ENCODE measurements at regions not wholly inside any gene's neighbourhood (a gene's known extent, or its start where the extent isn't known, plus 50 kb on each side); places are given as distances from the start of the nearest gene placed in this dataset.

DNA sequence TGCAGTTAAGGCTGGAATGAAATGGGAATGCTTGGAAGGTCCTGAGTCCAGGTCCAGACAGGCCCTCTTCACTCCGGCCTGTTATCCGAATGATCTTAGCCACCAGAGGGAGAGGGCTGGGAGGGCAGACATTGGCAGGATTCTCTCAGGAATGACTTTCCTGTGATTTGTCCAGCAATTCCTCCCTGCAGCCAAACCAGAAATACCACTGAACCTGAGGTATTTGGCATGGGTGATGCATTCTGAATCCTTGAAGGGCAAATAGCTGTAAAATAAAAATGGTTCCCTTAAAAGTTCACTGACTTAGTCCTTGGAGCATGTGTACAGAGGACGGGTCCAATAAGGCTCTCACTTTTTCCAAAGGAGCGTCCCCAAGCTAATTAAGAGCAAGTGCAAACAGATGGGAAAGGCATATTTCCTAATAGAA, 77.5 kb upstream of the HABP2 start:
- Histone ChIP-seq H4K20me1 (ENCODE audit: insufficient read depth, low read length) (no peaks in the 10 kb centered on the region), H3K4me3 (ENCODE audit: low read length) (no peak overlapping the region), H2AFZ (ENCODE audit: low read length) (no peak overlapping the region), H3K4me2 (ENCODE audit: low read depth, low read length) (no peak overlapping the region), H3K9ac (ENCODE audit: low read length) (no peak overlapping the region), H3F3A (ENCODE audit: insufficient read depth, low read length) (no peaks in the 10 kb centered on the region), H3K79me2 (ENCODE audit: low read length) (no peaks in the 10 kb centered on the region), H3K9me3 (replicated peaks; ENCODE audit: insufficient read depth, low read length) (no peaks in the 10 kb centered on the region), H3K27ac (ENCODE audit: low read length) (no peak overlapping the region), H3K27me3 (replicated peaks; ENCODE audit: insufficient read depth, low read length) (no peaks in the 10 kb centered on the region), H3K4me1 (ENCODE audit: low read length) (no peaks in the 10 kb centered on the region), H3K9me2 (replicated peaks; ENCODE audit: insufficient read depth, low read length) (no peaks in the 10 kb centered on the region), H3K36me3 (replicated peaks; ENCODE audit: insufficient read depth, low read length) (no peaks in the 10 kb centered on the region)
- DNase-seq, result no peak
- TF ChIP-seq EZH2 (optimal IDR thresholded peaks at IDR 0.05; ENCODE audit: low read depth, low read length) (no peak), EZH2phosphoT487 (IDR thresholded peaks at IDR 0.05; ENCODE audit: low read length) (no peak)
- TF ChIP-seq, protein P1, sequence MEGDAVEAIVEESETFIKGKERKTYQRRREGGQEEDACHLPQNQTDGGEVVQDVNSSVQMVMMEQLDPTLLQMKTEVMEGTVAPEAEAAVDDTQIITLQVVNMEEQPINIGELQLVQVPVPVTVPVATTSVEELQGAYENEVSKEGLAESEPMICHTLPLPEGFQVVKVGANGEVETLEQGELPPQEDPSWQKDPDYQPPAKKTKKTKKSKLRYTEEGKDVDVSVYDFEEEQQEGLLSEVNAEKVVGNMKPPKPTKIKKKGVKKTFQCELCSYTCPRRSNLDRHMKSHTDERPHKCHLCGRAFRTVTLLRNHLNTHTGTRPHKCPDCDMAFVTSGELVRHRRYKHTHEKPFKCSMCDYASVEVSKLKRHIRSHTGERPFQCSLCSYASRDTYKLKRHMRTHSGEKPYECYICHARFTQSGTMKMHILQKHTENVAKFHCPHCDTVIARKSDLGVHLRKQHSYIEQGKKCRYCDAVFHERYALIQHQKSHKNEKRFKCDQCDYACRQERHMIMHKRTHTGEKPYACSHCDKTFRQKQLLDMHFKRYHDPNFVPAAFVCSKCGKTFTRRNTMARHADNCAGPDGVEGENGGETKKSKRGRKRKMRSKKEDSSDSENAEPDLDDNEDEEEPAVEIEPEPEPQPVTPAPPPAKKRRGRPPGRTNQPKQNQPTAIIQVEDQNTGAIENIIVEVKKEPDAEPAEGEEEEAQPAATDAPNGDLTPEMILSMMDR (IDR thresholded peaks at IDR 0.05; ENCODE audit: low read length), result no peak

DNA sequence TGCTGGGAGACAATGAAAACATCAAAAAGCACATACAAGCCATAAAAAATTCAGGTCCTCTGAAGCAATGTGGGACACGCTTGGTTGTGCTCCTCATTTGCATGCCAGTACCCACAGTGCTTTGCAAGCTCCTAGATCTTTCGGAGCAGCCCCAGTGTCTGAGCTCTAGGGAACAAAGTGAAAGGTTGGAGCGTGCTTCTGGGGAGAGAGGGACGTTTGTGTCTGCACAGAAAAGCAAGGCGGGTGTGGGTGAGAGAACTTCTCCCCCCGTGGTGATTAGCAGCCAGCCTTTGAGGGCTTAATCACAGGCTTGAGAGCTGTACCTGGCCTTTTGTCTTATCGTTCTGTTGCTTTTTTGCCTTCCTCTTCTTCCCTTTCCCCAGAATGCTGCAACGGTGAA, 76.7 kb upstream of the HABP2 start:
- H3K36me3 ChIP-seq (replicated peaks; ENCODE audit: insufficient read depth, low read length), result no peaks in the 10 kb centered on the region
- no peaks in the 10 kb centered on the region for H4K20me1 ChIP-seq (ENCODE audit: insufficient read depth, low read length)
- H3K9me2 ChIP-seq (replicated peaks; ENCODE audit: insufficient read depth, low read length), result no peaks in the 10 kb centered on the region
- H3K4me2 ChIP-seq (ENCODE audit: low read depth, low read length), result no peak overlapping the region
- no peaks in the 10 kb centered on the region for H3K4me1 ChIP-seq (ENCODE audit: low read length)
- H3K9ac ChIP-seq (ENCODE audit: low read length), result no peak overlapping the region
- H3K27ac ChIP-seq (ENCODE audit: low read length), result no peak overlapping the region
- no peaks in the 10 kb centered on the region for H3K79me2 ChIP-seq (ENCODE audit: low read length)
- no peaks in the 10 kb centered on the region for H3K9me3 ChIP-seq (replicated peaks; ENCODE audit: insufficient read depth, low read length)
- TF ChIP-seq EZH2phosphoT487 (IDR thresholded peaks at IDR 0.05; ENCODE audit: low read length) (no peak), EZH2 (optimal IDR thresholded peaks at IDR 0.05; ENCODE audit: low read depth, low read length) (no peak)
- TF ChIP-seq, protein P1 (IDR thresholded peaks at IDR 0.05; ENCODE audit: low read length), result no peak
- no peaks in the 10 kb centered on the region for H3F3A ChIP-seq (ENCODE audit: insufficient read depth, low read length)
- DNase-seq, result no peak
- H2AFZ ChIP-seq (ENCODE audit: low read length), result peak overlapping the region; percentile 26; the same call in 1 of the 2 replicates
- H3K27me3 ChIP-seq (replicated peaks; ENCODE audit: insufficient read depth, low read length), result no peaks in the 10 kb centered on the region
- no peak overlapping the region for H3K4me3 ChIP-seq (ENCODE audit: low read length)

GRCh38 chr10:113476673-113477072, 76.2 kb upstream of the HABP2 start:
- Histone ChIP-seq H3K79me2 (ENCODE audit: low read length) (no peaks in the 10 kb centered on the region), H3K9me2 (replicated peaks; ENCODE audit: insufficient read depth, low read length) (no peaks in the 10 kb centered on the region), H3K9me3 (replicated peaks; ENCODE audit: insufficient read depth, low read length) (no peaks in the 10 kb centered on the region), H3K4me2 (ENCODE audit: low read depth, low read length) (no peak overlapping the region), H3K4me3 (ENCODE audit: low read length) (no peak overlapping the region), H4K20me1 (ENCODE audit: insufficient read depth, low read length) (no peaks in the 10 kb centered on the region), H3F3A (ENCODE audit: insufficient read depth, low read length) (no peaks in the 10 kb centered on the region), H3K27me3 (replicated peaks; ENCODE audit: insufficient read depth, low read length) (no peaks in the 10 kb centered on the region), H3K4me1 (ENCODE audit: low read length) (no peaks in the 10 kb centered on the region), H2AFZ (ENCODE audit: low read length) (peak overlapping the region; percentile 26; the same call in 1 of the 2 replicates), H3K27ac (ENCODE audit: low read length) (no peak overlapping the region), H3K36me3 (replicated peaks; ENCODE audit: insufficient read depth, low read length) (no peaks in the 10 kb centered on the region), H3K9ac (ENCODE audit: low read length) (no peak overlapping the region)
- no peak for TF ChIP-seq EZH2 (optimal IDR thresholded peaks at IDR 0.05; ENCODE audit: low read depth, low read length)
- no peak for DNase-seq

DNA sequence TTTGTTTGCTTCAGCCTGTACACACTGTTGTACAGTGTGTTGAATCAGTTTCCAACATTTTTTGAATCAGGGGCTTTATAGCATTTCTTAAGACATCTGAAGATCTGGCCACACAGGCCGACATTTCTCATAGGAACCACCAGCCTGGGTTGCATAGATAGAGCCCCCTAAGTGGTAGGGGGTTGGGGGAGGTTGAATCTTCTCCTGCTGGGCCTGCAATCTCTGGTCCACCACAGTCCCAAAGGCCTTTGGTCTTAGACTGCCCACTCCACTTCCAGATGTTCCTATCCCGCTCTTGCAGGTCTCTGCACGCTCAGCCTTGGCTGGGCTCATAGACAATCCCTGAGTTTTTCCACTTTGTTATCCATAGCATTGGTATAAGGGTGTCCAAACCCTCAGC, 75.4 kb upstream of the HABP2 start:
- Histone ChIP-seq H3K4me2 (ENCODE audit: low read depth, low read length) (no peak overlapping the region), H3K4me1 (ENCODE audit: low read length) (no peaks in the 10 kb centered on the region), H3F3A (ENCODE audit: insufficient read depth, low read length) (no peaks in the 10 kb centered on the region)

More for the DNA sequence above, 75.4 kb upstream of the HABP2 start:
- no peak overlapping the region for H3K27ac ChIP-seq (ENCODE audit: low read length)
- H3K9me3 ChIP-seq (replicated peaks; ENCODE audit: insufficient read depth, low read length), result no peaks in the 10 kb centered on the region
- H3K4me3 ChIP-seq (ENCODE audit: low read length), result no peak overlapping the region
- H3K9ac ChIP-seq (ENCODE audit: low read length), result no peak overlapping the region
- no peak overlapping the region for H2AFZ ChIP-seq (ENCODE audit: low read length)
- H3K9me2 ChIP-seq (replicated peaks; ENCODE audit: insufficient read depth, low read length), result no peaks in the 10 kb centered on the region
- H3K27me3 ChIP-seq (replicated peaks; ENCODE audit: insufficient read depth, low read length), result no peaks in the 10 kb centered on the region
- TF ChIP-seq EZH2phosphoT487 (IDR thresholded peaks at IDR 0.05; ENCODE audit: low read length) (no peak), EZH2 (optimal IDR thresholded peaks at IDR 0.05; ENCODE audit: low read depth, low read length) (no peak)
- TF ChIP-seq, protein P1 (IDR thresholded peaks at IDR 0.05; ENCODE audit: low read length), result no peak
- DNase-seq, result no peak
- H4K20me1 ChIP-seq (ENCODE audit: insufficient read depth, low read length), result no peaks in the 10 kb centered on the region
- no peaks in the 10 kb centered on the region for H3K79me2 ChIP-seq (ENCODE audit: low read length)
- no peaks in the 10 kb centered on the region for H3K36me3 ChIP-seq (replicated peaks; ENCODE audit: insufficient read depth, low read length)

Data from MM.1S (cell line).